ENCODE measurements at regions not wholly inside any gene's neighbourhood (a gene's known extent, or its start where the extent isn't known, plus 50 kb on each side); places are given as distances from the start of the nearest gene placed in this dataset.
"Not testable (repeated sequence)": the region's sequence is repeated elsewhere in the genome, so short reads cannot be mapped to it uniquely, and the experiment has no call there.

- H3K4me3 ChIP-seq (ENCODE audit: low read depth, low read length): no peak overlapping the region
- TF ChIP-seq CTCF (IDR thresholded peaks at IDR 0.05; ENCODE audit: low read depth, low read length): no peak
These were observed 515.1 kb downstream of the STK39 start for GRCh38 chr2:167732326-167732725.

- TF ChIP-seq CTCF (IDR thresholded peaks at IDR 0.05; ENCODE audit: low read depth, low read length): no peak
- H3K4me3 ChIP-seq (ENCODE audit: low read depth, low read length): no peak overlapping the region
These were observed 517.5 kb downstream of the STK39 start for GRCh38 chr2:167729911-167730310.

- no peak overlapping the region for H3K4me3 ChIP-seq (ENCODE audit: low read depth, low read length)
- no peak for TF ChIP-seq CTCF (IDR thresholded peaks at IDR 0.05; ENCODE audit: low read depth, low read length)
These were observed 520.6 kb downstream of the STK39 start for GRCh38 chr2:167726788-167727187.

- TF ChIP-seq CTCF (IDR thresholded peaks at IDR 0.05; ENCODE audit: low read depth, low read length): no peak
- H3K4me3 ChIP-seq (ENCODE audit: low read depth, low read length): no peak overlapping the region
These were observed 525.8 kb downstream of the STK39 start for GRCh38 chr2:167721593-167721992.

GRCh38 chr2:167719410-167719809 lies 528.0 kb downstream of the STK39 start:
- TF ChIP-seq CTCF (IDR thresholded peaks at IDR 0.05; ENCODE audit: low read depth, low read length): no peak
- H3K4me3 ChIP-seq (ENCODE audit: low read depth, low read length): no peak overlapping the region

GRCh38 chr2:167718560-167718959 lies 528.8 kb downstream of the STK39 start:
- TF ChIP-seq CTCF (IDR thresholded peaks at IDR 0.05; ENCODE audit: low read depth, low read length): no peak
- no peak overlapping the region for H3K4me3 ChIP-seq (ENCODE audit: low read depth, low read length)

- TF ChIP-seq CTCF (IDR thresholded peaks at IDR 0.05; ENCODE audit: low read depth, low read length): no peak
- no peak overlapping the region for H3K4me3 ChIP-seq (ENCODE audit: low read depth, low read length)
These were observed 531.5 kb downstream of the STK39 start for GRCh38 chr2:167715932-167716331.

- H3K4me3 ChIP-seq (ENCODE audit: low read depth, low read length): not testable (repeated sequence)
These were observed 531.9 kb downstream of the STK39 start for GRCh38 chr2:167715498-167715897.

All from WI38 (cell line).